ENCODE measurements at regions not wholly inside any gene's neighbourhood (a gene's known extent, or its start where the extent isn't known, plus 50 kb on each side); places are given as distances from the start of the nearest gene placed in this dataset.
"Not testable (repeated sequence)": the region's sequence is repeated elsewhere in the genome, so short reads cannot be mapped to it uniquely, and the experiment has no call there.

- DNase-seq (ENCODE audit: low spot score) = no peak
These were observed 416.0 kb upstream of the CNTNAP5 start for GRCh38 chr2:123609077-123609476.

- DNase-seq (ENCODE audit: low spot score) = no peak
These were observed 410.5 kb upstream of the CNTNAP5 start for GRCh38 chr2:123614596-123614995.

GRCh38 chr2:123618642-123619041 is 406.4 kb upstream of the CNTNAP5 start:
- not testable (repeated sequence) for DNase-seq (ENCODE audit: low spot score)

- no peak for DNase-seq (ENCODE audit: low spot score)
These were observed 400.3 kb upstream of the CNTNAP5 start for GRCh38 chr2:123624816-123625215.

GRCh38 chr2:123636232-123636631 is 388.9 kb upstream of the CNTNAP5 start:
- no peak for DNase-seq (ENCODE audit: low spot score)

- no peak for DNase-seq (ENCODE audit: low spot score)
These were observed 384.3 kb upstream of the CNTNAP5 start for GRCh38 chr2:123640685-123641335.

GRCh38 chr2:123644053-123644452 is 381.0 kb upstream of the CNTNAP5 start:
- no peak for DNase-seq (ENCODE audit: low spot score)

- DNase-seq (ENCODE audit: low spot score) = no peak
These were observed 377.1 kb upstream of the CNTNAP5 start for GRCh38 chr2:123648016-123648415.

- no peak for DNase-seq (ENCODE audit: low spot score)
These were observed 376.1 kb upstream of the CNTNAP5 start for GRCh38 chr2:123648956-123649355.

- DNase-seq (ENCODE audit: low spot score) = no peak
These were observed 373.9 kb upstream of the CNTNAP5 start for GRCh38 chr2:123651151-123651550.

GRCh38 chr2:123652320-123652719 is 372.8 kb upstream of the CNTNAP5 start:
- DNase-seq (ENCODE audit: low spot score) = no peak

GRCh38 chr2:123656590-123656989 is 368.5 kb upstream of the CNTNAP5 start:
- DNase-seq (ENCODE audit: low spot score) = no peak

- no peak for DNase-seq (ENCODE audit: low spot score)
These were observed 366.0 kb upstream of the CNTNAP5 start for GRCh38 chr2:123659120-123659519.

- DNase-seq (ENCODE audit: low spot score) = no peak
These were observed 354.8 kb upstream of the CNTNAP5 start for GRCh38 chr2:123670286-123670685.

- not testable (repeated sequence) for DNase-seq (ENCODE audit: low spot score)
These were observed 341.3 kb upstream of the CNTNAP5 start for GRCh38 chr2:123683797-123684196.

- DNase-seq (ENCODE audit: low spot score) = no peak
These were observed 338.0 kb upstream of the CNTNAP5 start for GRCh38 chr2:123687064-123687463.

GRCh38 chr2:123688231-123688940 is 336.7 kb upstream of the CNTNAP5 start:
- DNase-seq (ENCODE audit: low spot score) = no peak

- DNase-seq (ENCODE audit: low spot score) = no peak
These were observed 333.0 kb upstream of the CNTNAP5 start for GRCh38 chr2:123692121-123692520.

GRCh38 chr2:123693836-123694235 is 331.3 kb upstream of the CNTNAP5 start:
- no peak for DNase-seq (ENCODE audit: low spot score)

- DNase-seq (ENCODE audit: low spot score) = no peak
These were observed 329.7 kb upstream of the CNTNAP5 start for GRCh38 chr2:123695426-123695825.

GRCh38 chr2:123696021-123696420 is 329.1 kb upstream of the CNTNAP5 start:
- DNase-seq (ENCODE audit: low spot score) = no peak

GRCh38 chr2:123696799-123697410 is 328.2 kb upstream of the CNTNAP5 start:
- DNase-seq (ENCODE audit: low spot score) = no peak

- peak; percentile 6 for DNase-seq (ENCODE audit: low spot score)
These were observed 309.6 kb upstream of the CNTNAP5 start for GRCh38 chr2:123715467-123715982.
